Transverse colon (tissue), 3 donors: ENCODE measurements at regions not wholly inside any gene's neighbourhood (a gene's known extent, or its start where the extent isn't known, plus 50 kb on each side); places are given as distances from the start of the nearest gene placed in this dataset.

Source experiments
- CTCF ChIP-seq, 5 experiments: fragments of 200-600 bp in 3 of 5; fragments of 450-650 bp in 2 of 5; sonication (generic) in 3 of 5; IDR thresholded peaks; 1 replicate in 2 of 5; 2 replicates in 3 of 5; pipeline ENCODE4 v1.5.1; 2016 to 2017; ENCODE audit warnings: antibody characterized with exemption in 5 of 5, inconsistent platforms in 3 of 5, mild to moderate bottlenecking in 2 of 5, moderate library complexity in 1 of 5
- POLR2A ChIP-seq: fragments of 450-650 bp; IDR thresholded peaks from one replicate; pipeline ENCODE4 v1.6.1; 2016; ENCODE audit warnings: antibody characterized with exemption, mild to moderate bottlenecking, moderate library complexity

GRCh38 chr3:146334151-146334550 is 83.2 kb upstream of the PLSCR4 start:
- no peak for TF ChIP-seq POLR2A
- no peak for TF ChIP-seq CTCF (IDR thresholded peaks at IDR 0.05)
